Loucy (cell line): ENCODE measurements at regions not wholly inside any gene's neighbourhood (a gene's known extent, or its start where the extent isn't known, plus 50 kb on each side); places are given as distances from the start of the nearest gene placed in this dataset.

Experiments
- H2AFZ ChIP-seq: fragments of 200-600 bp; sonication (generic); 2 replicates; pipeline ENCODE4 v1.6.0; 2016; ENCODE audit warnings: antibody characterized with exemption, mild to moderate bottlenecking, low read length, moderate library complexity
- H3F3A ChIP-seq: fragments of 200-600 bp; 2 replicates; pipeline ENCODE4 v1.6.0; 2016; ENCODE audit warnings: antibody characterized with exemption, low read depth, mild to moderate bottlenecking
- H3K27me3 ChIP-seq: fragments of 200-600 bp; sonication (generic); 2 replicates; pipeline ENCODE4 v1.6.1; 2014; ENCODE audit warnings: low read length, mild to moderate bottlenecking; ENCODE audit not compliant: insufficient read depth, poor library complexity, severe bottlenecking
- H3K36me3 ChIP-seq: fragments of 200-600 bp; sonication (generic); 2 replicates; pipeline ENCODE4 v1.6.1; 2016; ENCODE audit warnings: low read length; ENCODE audit not compliant: insufficient read depth
- H3K4me1 ChIP-seq: fragments of 200-600 bp; sonication (generic); 2 replicates; pipeline ENCODE4 v1.5.1; 2014; ENCODE audit warnings: low read length, mild to moderate bottlenecking; ENCODE audit not compliant: insufficient read depth, poor library complexity, severe bottlenecking
- H3K4me2 ChIP-seq: fragments of 200-600 bp; sonication (generic); 2 replicates; pipeline ENCODE4 v1.6.0; 2014; ENCODE audit warnings: antibody characterized with exemption, low read length, low read depth, mild to moderate bottlenecking; ENCODE audit not compliant: poor library complexity, severe bottlenecking
- H3K4me3 ChIP-seq: fragments of 200-600 bp; sonication (generic); 2 replicates; pipeline ENCODE4 v1.5.1; 2014; ENCODE audit warnings: low read length, mild to moderate bottlenecking, mixed read lengths; ENCODE audit not compliant: poor library complexity, severe bottlenecking
- H3K79me2 ChIP-seq: fragments of 200-600 bp; sonication (generic); 2 replicates; pipeline ENCODE4 v1.6.1; 2014; ENCODE audit warnings: low read length; ENCODE audit not compliant: insufficient read depth
- H3K9ac ChIP-seq: fragments of 200-600 bp; sonication (generic); 2 replicates; pipeline ENCODE4 v1.6.0; 2014; ENCODE audit warnings: mild to moderate bottlenecking, low read depth, low read length, moderate library complexity; ENCODE audit not compliant: poor library complexity, severe bottlenecking
- H3K9me2 ChIP-seq: fragments of 200-600 bp; sonication (generic); replicated peaks from 2 replicates; pipeline ENCODE4 v1.6.1; 2016; ENCODE audit warnings: low read depth, low read length, mixed read lengths
- H3K9me3 ChIP-seq: fragments of 200-600 bp; sonication (generic); 2 replicates; pipeline ENCODE4 v1.6.1; 2014; ENCODE audit warnings: mild to moderate bottlenecking, antibody characterized with exemption, low read length, low read depth; ENCODE audit not compliant: insufficient read depth
- H4K20me1 ChIP-seq: fragments of 200-600 bp; sonication (generic); 2 replicates; pipeline ENCODE4 v1.6.0; 2014; ENCODE audit warnings: antibody characterized with exemption, low read length, mild to moderate bottlenecking; ENCODE audit not compliant: insufficient read depth, poor library complexity, severe bottlenecking
- CTCF ChIP-seq: fragments of 200-600 bp; sonication (generic); conservative IDR thresholded peaks from 2 replicates; pipeline ENCODE4 v1.5.1; 2014; ENCODE audit warnings: mild to moderate bottlenecking, antibody characterized with exemption, low read length
- EZH2phosphoT487 ChIP-seq: fragments of 200-600 bp; IDR thresholded peaks from 2 replicates; pipeline ENCODE4 v1.6.1; 2018; ENCODE audit warnings: antibody characterized with exemption, mild to moderate bottlenecking, moderate library complexity, borderline replicate concordance

- no peaks in the 10 kb centered on the region for H3K9me2 ChIP-seq
- H4K20me1 ChIP-seq = no peaks in the 10 kb centered on the region
- H3K36me3 ChIP-seq = no peaks in the 10 kb centered on the region
- H3K27me3 ChIP-seq = no peaks in the 10 kb centered on the region
- H3F3A ChIP-seq = no peaks in the 10 kb centered on the region
- H3K9ac ChIP-seq = no peak overlapping the region
- H2AFZ ChIP-seq = no peak overlapping the region
- H3K79me2 ChIP-seq = no peaks in the 10 kb centered on the region
- H3K4me1 ChIP-seq = peaks cover 15% of the 10 kb centered on the region
- no peak overlapping the region for H3K4me2 ChIP-seq
- no peak overlapping the region for H3K4me3 ChIP-seq
- TF ChIP-seq EZH2phosphoT487 = no peak
- TF ChIP-seq CTCF = no peak
- no peaks in the 10 kb centered on the region for H3K9me3 ChIP-seq
Observed at GRCh38 chr3:128553560-128553959, 60.6 kb upstream of the GATA2 start.

GRCh38 chr3:128551867-128552266 lies 58.9 kb upstream of the GATA2 start:
- H3K4me2 ChIP-seq = no peak overlapping the region
- H3K4me3 ChIP-seq = no peak overlapping the region
- no peak overlapping the region for H3K9ac ChIP-seq
- peaks cover 10% of the 10 kb centered on the region for H3K4me1 ChIP-seq
- H3K79me2 ChIP-seq = no peaks in the 10 kb centered on the region
- H2AFZ ChIP-seq = no peak overlapping the region
- H3K27me3 ChIP-seq = no peaks in the 10 kb centered on the region
- H4K20me1 ChIP-seq = no peaks in the 10 kb centered on the region
- no peaks in the 10 kb centered on the region for H3K9me3 ChIP-seq
- no peaks in the 10 kb centered on the region for H3F3A ChIP-seq
- H3K9me2 ChIP-seq = no peaks in the 10 kb centered on the region
- H3K36me3 ChIP-seq = no peaks in the 10 kb centered on the region
- no peak for TF ChIP-seq EZH2phosphoT487
- TF ChIP-seq CTCF = no peak

- Histone ChIP-seq H3K9me2 (no peaks in the 10 kb centered on the region), H3K4me3 (no peak overlapping the region), H3F3A (no peaks in the 10 kb centered on the region), H4K20me1 (no peaks in the 10 kb centered on the region), H3K36me3 (no peaks in the 10 kb centered on the region), H3K9me3 (no peaks in the 10 kb centered on the region), H3K4me1 (peaks cover 6% of the 10 kb centered on the region), H3K79me2 (no peaks in the 10 kb centered on the region), H2AFZ (no peak overlapping the region), H3K4me2 (no peak overlapping the region), H3K9ac (no peak overlapping the region), H3K27me3 (no peaks in the 10 kb centered on the region)
- TF ChIP-seq CTCF (no peak), EZH2phosphoT487 (no peak)
Observed at GRCh38 chr3:128551451-128551850, 58.5 kb upstream of the GATA2 start.
